Astrocyte of the hippocampus (primary cell): ENCODE measurements at regions not wholly inside any gene's neighbourhood (a gene's known extent, or its start where the extent isn't known, plus 50 kb on each side); places are given as distances from the start of the nearest gene placed in this dataset.
"Not testable (repeated sequence)": the region's sequence is repeated elsewhere in the genome, so short reads cannot be mapped to it uniquely, and the experiment has no call there.

Experiments used
- DNase-seq: peaks from one replicate; pipeline ENCODE4 v3.0.0; 2011; ENCODE audit warnings: low read depth, low spot score

DNA sequence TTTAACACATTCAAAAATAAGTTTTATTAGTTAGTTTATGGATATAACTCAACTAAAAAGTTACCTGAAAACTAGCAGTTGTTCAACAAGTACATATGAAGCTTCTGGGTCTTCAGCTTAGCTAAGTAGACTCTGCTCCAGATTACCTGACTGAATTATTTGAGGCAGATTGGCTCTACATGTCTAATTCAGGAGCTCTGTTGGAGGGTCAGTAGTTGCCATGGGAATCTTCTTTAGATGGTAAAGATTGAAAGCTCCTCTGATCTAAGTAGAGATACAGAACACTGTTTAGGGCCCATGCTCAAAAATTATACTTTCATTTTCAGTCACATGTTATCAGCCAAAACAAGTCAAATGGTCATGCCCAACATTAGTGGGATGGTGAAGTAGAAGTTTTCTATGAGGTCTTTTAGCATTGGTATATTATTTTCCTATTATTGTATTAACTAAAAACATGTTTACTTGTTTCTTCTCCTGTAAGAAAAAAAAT, 1476.9 kb downstream of the OTOL1 start:
- DNase-seq = no peak

DNA sequence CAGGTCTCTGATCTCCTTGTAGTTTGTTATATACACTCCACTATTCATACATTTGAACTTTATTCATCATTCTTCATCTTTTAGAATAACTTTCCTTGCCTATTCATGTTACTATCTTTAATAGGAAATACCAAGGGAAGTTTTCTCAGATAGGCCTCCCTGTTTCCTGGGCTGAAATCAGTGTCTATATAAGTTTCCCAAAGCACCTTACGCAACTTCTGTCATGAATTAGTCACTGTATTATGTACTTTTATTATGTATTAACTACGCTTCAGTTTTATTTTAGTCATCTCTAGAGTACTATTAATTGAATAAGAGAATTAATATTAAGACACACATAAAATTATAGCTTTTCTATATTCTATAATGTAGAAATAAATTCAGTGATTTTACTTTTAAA, 1481.5 kb downstream of the OTOL1 start:
- no peak for DNase-seq

GRCh38 chr3:162984746-162985145, 1488.1 kb downstream of the OTOL1 start:
- DNase-seq = no peak

DNA sequence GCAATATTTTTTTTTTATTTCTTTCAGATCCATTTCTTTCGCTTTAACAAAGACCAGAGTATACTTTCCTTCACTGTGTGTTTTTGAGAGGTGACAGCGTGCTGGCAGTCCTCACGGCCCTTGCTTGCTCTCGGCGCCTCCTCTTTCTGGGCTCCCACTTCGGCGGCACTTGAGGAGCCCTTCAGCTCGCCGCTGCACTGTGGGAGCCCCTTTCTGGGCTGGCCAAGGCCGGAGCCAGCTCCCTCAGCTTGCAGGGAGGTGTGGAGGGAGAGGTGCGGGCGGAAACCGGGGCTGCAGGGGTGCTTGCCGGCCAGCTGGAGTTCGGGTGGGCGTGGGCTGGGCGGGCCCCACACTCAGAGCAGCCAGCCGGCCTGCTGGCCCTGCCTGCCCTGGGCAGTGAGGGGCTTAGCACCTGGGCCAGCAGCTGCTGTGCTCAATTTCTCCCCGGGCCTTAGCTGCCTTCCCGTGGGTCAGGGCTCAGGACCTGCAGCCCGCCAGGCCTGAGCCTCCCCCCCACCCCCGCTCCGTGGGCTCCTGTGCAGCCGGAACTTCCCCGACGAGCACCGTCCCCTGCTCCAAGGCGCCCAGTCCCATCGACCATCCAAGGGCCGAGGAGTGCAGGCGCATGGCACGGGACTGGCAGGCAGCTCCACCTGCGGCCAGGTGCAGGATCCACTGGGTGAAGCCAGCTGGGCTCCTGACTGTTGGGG, 1490.6 kb downstream of the OTOL1 start:
- not testable (repeated sequence) for DNase-seq

GRCh38 chr3:162992741-162993140, 1496.1 kb downstream of the OTOL1 start:
- no peak for DNase-seq

DNA sequence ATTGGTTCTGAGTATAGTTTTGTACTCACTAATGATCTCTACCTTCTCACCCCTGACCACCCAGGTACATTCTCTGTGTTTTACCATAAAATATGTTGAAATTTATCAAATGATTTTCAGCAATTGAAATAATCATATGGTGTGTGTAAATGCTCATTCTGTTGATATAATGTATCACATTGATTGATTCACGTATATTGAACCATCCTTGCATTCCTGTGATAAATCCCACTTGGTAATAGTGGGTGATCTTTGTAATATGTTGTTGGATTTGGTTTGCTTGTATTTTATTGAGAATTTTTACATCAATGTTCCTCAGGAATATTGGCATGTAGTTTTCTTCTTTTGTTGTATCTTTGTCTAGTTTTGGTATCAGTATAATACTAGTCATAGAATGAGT, 1497.6 kb downstream of the OTOL1 start:
- no peak for DNase-seq

- DNase-seq = no peak
These were observed 1499.8 kb downstream of the OTOL1 start for GRCh38 chr3:162996368-162996767.

DNA sequence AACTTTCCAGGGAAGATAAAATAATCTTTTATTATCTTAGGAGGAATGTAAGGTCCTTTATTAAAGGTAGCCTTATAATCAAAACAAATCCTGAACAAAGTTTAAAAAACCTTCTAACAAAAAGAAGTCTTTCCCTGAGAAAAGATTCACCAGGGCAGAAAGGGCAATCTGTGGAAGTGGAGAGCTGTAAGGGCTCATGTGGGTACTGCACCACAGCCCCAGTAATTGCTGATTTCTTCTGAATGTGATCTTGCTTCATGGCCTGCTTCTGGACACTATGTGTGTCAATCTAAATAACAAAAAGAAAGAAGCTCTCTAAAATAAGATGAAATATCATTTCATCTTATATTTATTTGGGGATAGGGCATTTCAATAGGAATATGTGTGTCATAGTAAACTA, 1501.6 kb downstream of the OTOL1 start:
- no peak for DNase-seq

DNA sequence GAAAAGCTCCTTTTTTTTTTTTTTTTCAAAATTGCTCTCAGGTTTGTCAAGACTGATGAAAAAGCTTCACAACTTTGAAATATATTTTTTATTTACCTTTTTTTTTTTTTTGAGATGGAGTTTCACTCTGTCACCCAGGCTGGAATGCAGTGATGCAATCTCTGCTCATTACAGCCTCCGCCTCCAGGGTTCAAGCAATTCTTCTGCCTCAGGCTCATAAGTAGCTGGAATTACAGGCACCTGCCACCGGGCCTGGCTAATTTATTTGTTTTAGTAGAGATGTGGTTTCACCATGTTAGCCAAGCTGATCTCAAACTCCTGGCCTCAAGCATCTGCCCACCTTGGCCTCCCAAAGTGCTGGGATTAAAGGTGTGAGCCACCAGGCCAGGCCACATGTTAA, 1515.0 kb downstream of the OTOL1 start:
- DNase-seq = no peak

DNA sequence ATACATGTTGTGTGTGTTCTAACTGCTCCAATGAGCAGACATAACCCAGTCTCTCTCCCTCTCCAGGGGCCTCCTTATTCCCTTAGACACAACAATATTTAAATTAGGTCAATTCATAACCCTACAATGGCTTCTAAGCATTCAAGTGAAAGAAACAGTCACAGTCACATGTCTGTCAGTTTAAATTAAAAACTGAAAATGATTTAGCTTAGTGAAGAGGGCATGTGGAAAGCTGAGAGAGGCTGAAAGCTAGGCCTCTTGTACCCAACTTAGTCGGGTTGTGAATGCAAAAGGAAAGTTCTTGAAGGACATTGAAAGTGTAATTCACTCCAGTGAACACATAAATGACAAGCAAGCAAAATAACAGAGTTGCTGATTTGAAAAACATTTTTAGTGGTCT, 1519.6 kb downstream of the OTOL1 start:
- DNase-seq = no peak

DNA sequence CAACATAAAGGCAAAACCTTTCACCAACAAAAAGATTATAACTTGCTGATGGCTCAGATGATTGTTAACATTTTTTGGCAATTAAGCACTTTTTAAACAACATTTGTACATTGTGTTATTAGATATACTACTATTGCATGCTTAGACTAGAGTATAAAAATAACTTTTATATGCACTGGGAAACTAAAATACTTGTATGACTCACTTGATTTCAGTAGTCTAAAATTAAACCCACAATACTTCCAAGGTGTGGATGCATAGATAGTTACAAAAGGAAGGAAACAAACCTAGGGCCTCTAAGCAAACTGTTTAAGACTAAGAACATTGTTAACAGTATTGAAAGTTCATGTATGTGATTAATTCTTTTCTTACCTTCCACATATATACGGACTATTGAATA, 1521.5 kb downstream of the OTOL1 start:
- no peak for DNase-seq

DNA sequence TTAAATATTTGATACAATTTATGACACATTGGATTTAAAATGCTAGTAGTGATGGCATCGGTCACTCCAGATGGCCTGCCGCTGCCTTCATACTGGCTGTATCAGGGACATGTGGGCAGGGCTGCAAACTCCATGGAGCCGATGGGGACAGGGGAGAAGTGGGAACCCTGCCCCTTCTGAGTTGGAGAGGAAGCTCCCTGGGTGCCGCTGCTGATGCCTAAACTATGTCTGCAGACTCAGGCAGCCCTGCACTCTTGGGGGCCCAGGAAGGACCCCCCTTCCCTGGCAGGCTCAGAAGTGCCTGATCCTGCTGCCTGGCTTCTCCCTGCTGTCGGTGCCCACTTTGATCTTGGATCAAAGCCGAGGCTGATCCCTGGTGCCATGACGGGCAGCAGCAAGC, 1522.1 kb downstream of the OTOL1 start:
- DNase-seq = no peak

GRCh38 chr3:163019260-163019659, 1522.7 kb downstream of the OTOL1 start:
- no peak for DNase-seq

DNA sequence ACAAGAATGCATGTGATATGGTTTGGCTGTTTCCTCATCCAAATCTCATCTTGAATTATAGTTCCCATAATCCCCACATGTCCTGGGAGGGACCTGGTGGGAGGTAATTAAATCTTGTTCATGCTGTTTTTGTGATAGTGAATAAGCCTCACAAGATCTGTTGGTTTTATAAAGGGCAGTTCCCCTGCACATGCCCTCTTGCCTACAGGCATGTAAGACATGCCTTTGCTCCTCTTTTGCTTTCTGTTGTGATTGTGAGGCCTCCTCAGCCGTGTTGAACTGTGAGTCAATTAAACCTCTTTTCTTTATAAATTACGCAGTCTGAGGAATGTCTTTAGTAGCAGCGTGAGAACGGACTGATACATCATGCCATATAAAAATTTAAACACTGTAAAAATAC, 1537.0 kb downstream of the OTOL1 start:
- DNase-seq = no peak

- DNase-seq = no peak
These were observed 1543.0 kb downstream of the OTOL1 start for GRCh38 chr3:163039636-163040035.

DNA sequence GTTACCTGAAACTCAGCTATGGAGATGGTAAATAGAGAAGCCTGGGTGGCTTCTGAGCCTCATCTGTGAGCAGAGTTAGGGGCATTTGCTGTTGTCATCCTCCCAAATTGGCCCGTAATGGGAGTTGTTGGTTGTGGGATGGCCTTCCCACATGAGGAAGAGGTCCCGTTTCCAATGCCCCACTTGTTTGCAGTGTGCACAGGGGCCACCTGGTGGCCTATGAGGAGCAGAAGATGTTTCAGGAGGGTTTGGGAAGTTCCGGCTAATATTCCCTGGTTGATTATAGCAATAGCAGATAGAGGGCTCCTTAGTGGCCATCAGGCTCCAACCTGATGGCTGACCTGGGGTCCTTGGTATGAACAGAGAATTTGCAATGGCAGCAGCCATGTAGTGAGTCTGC, 1546.5 kb downstream of the OTOL1 start:
- DNase-seq = no peak

DNA sequence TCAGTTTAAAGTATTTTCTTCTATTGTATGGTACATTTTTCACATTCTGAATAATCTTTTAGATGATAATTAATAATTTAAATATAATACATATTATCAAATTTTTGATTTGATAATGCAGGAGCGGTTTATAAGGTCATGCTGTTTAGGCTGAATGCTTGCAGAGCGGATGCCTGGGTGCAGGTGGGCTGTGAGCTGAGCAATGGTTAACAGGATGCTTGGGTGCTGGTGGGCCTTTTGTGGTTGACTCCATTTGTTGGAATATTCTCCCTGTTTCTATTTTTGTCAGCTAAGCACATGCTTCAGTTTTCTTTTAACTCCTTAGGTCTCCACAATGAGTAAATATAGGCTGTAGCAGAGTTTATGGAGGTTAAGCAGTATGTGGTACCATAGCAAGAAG, 1549.3 kb downstream of the OTOL1 start:
- DNase-seq = no peak

DNA sequence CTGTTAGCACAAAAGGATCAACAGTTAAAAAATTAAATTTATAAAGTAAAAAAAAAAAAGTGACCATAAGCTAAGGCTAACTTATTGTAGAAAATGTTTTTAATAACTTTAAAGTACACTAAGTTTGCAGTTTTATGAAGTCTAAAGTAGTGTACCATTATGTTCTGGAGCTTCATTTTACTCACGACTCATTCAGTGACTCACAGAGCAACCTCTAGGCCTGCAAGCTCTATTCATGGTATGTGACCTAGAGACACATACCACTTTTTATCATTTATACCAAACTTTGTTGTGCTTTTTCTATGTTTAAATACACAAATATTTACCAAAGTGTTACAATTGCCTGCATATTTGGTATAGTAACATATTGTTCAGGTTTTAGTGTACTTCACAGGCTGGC, 1552.3 kb downstream of the OTOL1 start:
- no peak for DNase-seq

DNA sequence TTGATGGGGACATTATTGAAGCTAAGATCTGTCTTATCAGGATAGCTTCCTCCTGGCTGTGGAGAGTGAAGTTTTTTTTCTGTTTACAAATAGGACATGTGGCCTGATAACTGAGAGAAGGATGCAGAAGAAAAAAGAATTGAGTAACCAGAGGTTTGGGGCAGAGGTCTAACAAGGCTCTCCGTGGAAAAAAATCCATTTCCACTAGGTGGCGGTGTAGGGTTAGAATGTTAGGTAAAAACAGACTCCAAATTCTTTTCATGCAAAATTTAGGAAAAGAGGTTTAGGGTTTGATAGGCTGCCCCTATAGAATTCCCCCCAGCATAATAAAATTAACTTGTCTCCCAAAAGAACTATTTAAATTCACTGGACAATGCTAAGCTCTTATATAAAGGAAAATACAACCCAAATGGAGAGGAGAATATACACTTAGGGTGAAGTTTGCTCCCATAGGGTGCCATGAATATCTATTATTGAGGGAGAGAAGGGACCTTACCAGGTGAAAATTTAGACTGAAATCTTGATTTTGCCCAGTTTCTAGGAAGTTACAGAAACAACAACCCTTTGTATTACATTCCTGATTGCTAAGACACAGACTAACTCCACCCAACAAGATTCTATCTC, 1560.4 kb downstream of the OTOL1 start:
- peak; percentile 37 for DNase-seq

DNA sequence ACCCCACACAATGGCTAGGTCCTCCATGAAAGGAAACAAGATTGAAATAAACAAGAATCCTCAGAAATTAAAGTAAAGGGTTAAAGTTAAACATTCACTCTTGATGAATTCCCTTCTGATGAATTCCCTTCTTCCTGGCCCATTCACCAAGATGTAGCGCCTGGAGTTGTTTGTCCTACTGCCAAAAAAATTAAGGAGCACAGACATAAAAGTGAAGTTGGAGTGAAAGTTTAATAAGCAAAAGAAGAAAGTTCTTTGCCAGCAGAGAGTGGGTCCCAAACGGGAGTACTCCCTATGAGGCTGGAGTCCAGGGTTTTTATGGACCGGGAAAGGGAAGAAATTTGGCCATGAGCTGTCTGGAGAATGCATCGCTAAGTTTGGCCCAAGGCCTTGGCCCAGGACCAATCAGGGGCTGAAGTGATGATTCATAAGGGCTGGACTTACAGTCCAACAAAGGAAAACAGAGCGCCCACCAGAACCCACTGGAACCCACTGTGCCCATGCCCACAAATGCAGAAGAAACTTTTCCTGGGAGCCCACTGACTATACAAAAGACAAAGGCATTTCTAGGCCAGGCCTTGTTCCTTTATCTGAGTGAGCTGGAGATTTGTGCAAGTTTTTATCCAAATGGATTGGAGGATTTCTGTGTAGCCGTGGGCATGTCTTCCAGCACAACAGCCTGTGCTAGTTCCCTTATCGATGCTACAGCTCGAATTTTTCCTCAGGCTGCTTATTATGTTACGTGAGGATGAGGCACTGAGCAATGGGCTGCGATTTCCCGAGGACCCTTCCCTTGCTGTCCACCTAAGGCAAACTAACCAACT, 1561.6 kb downstream of the OTOL1 start:
- DNase-seq = peak; percentile 17

DNA sequence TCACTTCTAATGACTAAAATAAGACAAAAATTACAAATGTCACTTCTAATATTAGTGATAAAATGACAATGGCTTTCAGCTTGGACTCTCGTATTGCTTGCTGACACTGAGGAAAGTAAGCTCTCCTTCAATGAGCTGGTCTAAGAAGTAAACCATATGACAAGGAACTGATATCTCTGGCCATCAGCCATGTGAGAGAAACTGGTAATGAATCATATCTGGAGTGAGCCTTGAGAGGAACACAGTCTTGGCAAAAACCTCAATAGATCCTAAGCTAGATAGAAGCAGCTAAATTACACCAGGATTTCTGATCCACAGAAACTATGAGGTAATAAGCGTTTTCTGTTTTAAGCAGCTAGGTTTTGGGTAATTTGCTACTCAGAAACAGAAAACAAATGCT, 1575.1 kb downstream of the OTOL1 start:
- DNase-seq = no peak
